ENCODE measurements at regions not wholly inside any gene's neighbourhood (a gene's known extent, or its start where the extent isn't known, plus 50 kb on each side); places are given as distances from the start of the nearest gene placed in this dataset.
"Not testable (repeated sequence)": the region's sequence is repeated elsewhere in the genome, so short reads cannot be mapped to it uniquely, and the experiment has no call there.

- DNase-seq (ENCODE audit: low spot score): no peak
Measured at GRCh38 chr2:82089518-82089917, 1785.0 kb upstream of the LRRTM1 start.

- no peak for DNase-seq (ENCODE audit: low spot score)
Measured at GRCh38 chr2:82084679-82085392, 1780.3 kb upstream of the LRRTM1 start.

GRCh38 chr2:82075875-82076274 lies 1771.3 kb upstream of the LRRTM1 start:
- no peak for DNase-seq (ENCODE audit: low spot score)

- DNase-seq (ENCODE audit: low spot score): no peak
Measured at GRCh38 chr2:82062463-82062862, 1757.9 kb upstream of the LRRTM1 start.

- DNase-seq (ENCODE audit: low spot score): no peak
Measured at GRCh38 chr2:82055846-82056245, 1751.3 kb upstream of the LRRTM1 start.

- DNase-seq (ENCODE audit: low spot score): no peak
Measured at GRCh38 chr2:82043867-82044266, 1739.3 kb upstream of the LRRTM1 start.

- no peak for DNase-seq (ENCODE audit: low spot score)
Measured at GRCh38 chr2:82027921-82028615, 1723.5 kb upstream of the LRRTM1 start.

GRCh38 chr2:82023710-82024109 lies 1719.2 kb upstream of the LRRTM1 start:
- DNase-seq (ENCODE audit: low spot score): no peak

- no peak for DNase-seq (ENCODE audit: low spot score)
Measured at GRCh38 chr2:82013641-82014040, 1709.1 kb upstream of the LRRTM1 start.

GRCh38 chr2:82007071-82007664 lies 1702.6 kb upstream of the LRRTM1 start:
- no peak for DNase-seq (ENCODE audit: low spot score)

GRCh38 chr2:82005889-82006288 lies 1701.3 kb upstream of the LRRTM1 start:
- not testable (repeated sequence) for DNase-seq (ENCODE audit: low spot score)

GRCh38 chr2:82001614-82002013 lies 1697.1 kb upstream of the LRRTM1 start:
- no peak for DNase-seq (ENCODE audit: low spot score)

GRCh38 chr2:82000606-82001005 lies 1696.1 kb upstream of the LRRTM1 start:
- no peak for DNase-seq (ENCODE audit: low spot score)

- DNase-seq (ENCODE audit: low spot score): no peak
Measured at GRCh38 chr2:81996332-81996731, 1691.8 kb upstream of the LRRTM1 start.

GRCh38 chr2:81991282-81991681 lies 1686.7 kb upstream of the LRRTM1 start:
- no peak for DNase-seq (ENCODE audit: low spot score)

GRCh38 chr2:81987370-81987769 lies 1682.8 kb upstream of the LRRTM1 start:
- no peak for DNase-seq (ENCODE audit: low spot score)

- DNase-seq (ENCODE audit: low spot score): no peak
Measured at GRCh38 chr2:81984969-81985637, 1680.6 kb upstream of the LRRTM1 start.

- no peak for DNase-seq (ENCODE audit: low spot score)
Measured at GRCh38 chr2:81981585-81981984, 1677.0 kb upstream of the LRRTM1 start.

GRCh38 chr2:81979086-81979485 lies 1674.5 kb upstream of the LRRTM1 start:
- DNase-seq (ENCODE audit: low spot score): no peak

- DNase-seq (ENCODE audit: low spot score): no peak
Measured at GRCh38 chr2:81976998-81977397, 1672.4 kb upstream of the LRRTM1 start.

GRCh38 chr2:81974216-81974615 lies 1669.7 kb upstream of the LRRTM1 start:
- DNase-seq (ENCODE audit: low spot score): no peak

GRCh38 chr2:81942876-81943275 lies 1638.3 kb upstream of the LRRTM1 start:
- no peak for DNase-seq (ENCODE audit: low spot score)

All from left forelimb (tissue), 1 donor.